ENCODE measurements at regions not wholly inside any gene's neighbourhood (a gene's known extent, or its start where the extent isn't known, plus 50 kb on each side); places are given as distances from the start of the nearest gene placed in this dataset.
"Not testable (repeated sequence)": the region's sequence is repeated elsewhere in the genome, so short reads cannot be mapped to it uniquely, and the experiment has no call there.

DNA sequence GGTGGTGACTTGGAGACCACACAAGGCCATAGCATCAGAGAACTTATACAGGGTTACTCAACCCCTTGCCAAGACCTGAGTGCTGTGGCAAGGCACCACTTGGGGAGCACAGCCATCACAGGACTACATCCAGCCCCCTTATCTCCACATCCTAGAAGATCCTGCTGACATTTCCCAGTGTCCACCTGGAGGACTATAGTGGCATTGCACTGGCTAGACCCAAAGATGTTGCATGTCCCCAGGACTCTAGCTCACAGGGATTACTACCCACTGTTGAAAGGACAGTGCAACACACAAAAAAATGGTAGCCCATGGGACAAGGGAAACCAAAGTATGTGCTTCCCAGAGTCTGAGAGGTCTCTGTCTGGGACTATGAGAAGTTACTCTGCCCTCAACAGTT lies 411.1 kb upstream of the NUDT12 start:
- BruUV-seq (replicated peaks): no TSS peak
- Histone ChIP-seq H3K9me1 (replicated peaks; ENCODE audit: control insufficient read depth, extremely low read depth, insufficient read depth, low read length) (no peaks in the 10 kb centered on the region), H3K4me1 (ENCODE audit: control insufficient read depth, extremely low read depth, insufficient read depth, low read length) (no peaks in the 10 kb centered on the region), H3K9me3 (replicated peaks; ENCODE audit: control insufficient read depth, insufficient read depth, low read length) (no peaks in the 10 kb centered on the region), H4K20me1 (replicated peaks; ENCODE audit: control insufficient read depth, extremely low read depth, insufficient read depth, low read length) (no peaks in the 10 kb centered on the region), H2AFZ (ENCODE audit: low read depth, low read length) (no peak overlapping the region), H3K27me3 (ENCODE audit: control insufficient read depth in 2 of 2, insufficient read depth in 2 of 2, low read length in 2 of 2) (no peaks in the 10 kb centered on the region), H3K9ac (replicated peaks; ENCODE audit: extremely low read depth, insufficient read depth, low read length) (no peak overlapping the region), H3K4me3 (replicated peaks in 1 of 3; ENCODE audit: insufficient read depth in 1 of 3, low read depth in 1 of 3, low read length in 3 of 3) (no peak overlapping the region), H3K79me2 (ENCODE audit: control insufficient read depth, insufficient read depth, low read length) (no peaks in the 10 kb centered on the region), H3K27ac (ENCODE audit: insufficient read depth, low read depth, low read length) (no peak overlapping the region), H3K4me2 (ENCODE audit: insufficient read depth, low read length) (no peak overlapping the region), H3K36me3 (ENCODE audit: control insufficient read depth in 2 of 2, extremely low read depth in 1 of 2, insufficient read depth in 2 of 2, low read length in 2 of 2) (no peaks in the 10 kb centered on the region)
- FAIRE-seq (no peak), DNase-seq (ENCODE audit: low read depth, low spot score) (no peak)
- dilution Hi-C loops (cut with MboI; ENCODE audit: extremely low pct_ligation_motif_present, low sequenced_read_pairs): no loop called here
- ChIA-PET POLR2A (no interaction called here), CTCF (no interaction called here)
- TF ChIP-seq POLR2A (IDR thresholded peaks at IDR 0.05; ENCODE audit: low read depth, low read length): no peak
- no peak for TF ChIP-seq MYC (IDR thresholded peaks at IDR 0.05; ENCODE audit: low read depth, low read length)
- no peak for TF ChIP-seq FOS (IDR thresholded peaks at IDR 0.05; ENCODE audit: borderline replicate concordance, insufficient read depth, low read length)
- TF ChIP-seq, protein P1, sequence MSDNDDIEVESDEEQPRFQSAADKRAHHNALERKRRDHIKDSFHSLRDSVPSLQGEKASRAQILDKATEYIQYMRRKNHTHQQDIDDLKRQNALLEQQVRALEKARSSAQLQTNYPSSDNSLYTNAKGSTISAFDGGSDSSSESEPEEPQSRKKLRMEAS (IDR thresholded peaks at IDR 0.05; ENCODE audit: insufficient read depth, insufficient read length): no peak
- TF ChIP-seq POLR2AphosphoS5 (IDR thresholded peaks at IDR 0.05; ENCODE audit: insufficient read depth, low read depth, low read length): no peak
- no peak for TF ChIP-seq EZH2 (IDR thresholded peaks at IDR 0.05; ENCODE audit: borderline replicate concordance, low read depth, low read length, severe bottlenecking)
- TF ChIP-seq, protein P2, sequence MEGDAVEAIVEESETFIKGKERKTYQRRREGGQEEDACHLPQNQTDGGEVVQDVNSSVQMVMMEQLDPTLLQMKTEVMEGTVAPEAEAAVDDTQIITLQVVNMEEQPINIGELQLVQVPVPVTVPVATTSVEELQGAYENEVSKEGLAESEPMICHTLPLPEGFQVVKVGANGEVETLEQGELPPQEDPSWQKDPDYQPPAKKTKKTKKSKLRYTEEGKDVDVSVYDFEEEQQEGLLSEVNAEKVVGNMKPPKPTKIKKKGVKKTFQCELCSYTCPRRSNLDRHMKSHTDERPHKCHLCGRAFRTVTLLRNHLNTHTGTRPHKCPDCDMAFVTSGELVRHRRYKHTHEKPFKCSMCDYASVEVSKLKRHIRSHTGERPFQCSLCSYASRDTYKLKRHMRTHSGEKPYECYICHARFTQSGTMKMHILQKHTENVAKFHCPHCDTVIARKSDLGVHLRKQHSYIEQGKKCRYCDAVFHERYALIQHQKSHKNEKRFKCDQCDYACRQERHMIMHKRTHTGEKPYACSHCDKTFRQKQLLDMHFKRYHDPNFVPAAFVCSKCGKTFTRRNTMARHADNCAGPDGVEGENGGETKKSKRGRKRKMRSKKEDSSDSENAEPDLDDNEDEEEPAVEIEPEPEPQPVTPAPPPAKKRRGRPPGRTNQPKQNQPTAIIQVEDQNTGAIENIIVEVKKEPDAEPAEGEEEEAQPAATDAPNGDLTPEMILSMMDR (IDR thresholded peaks at IDR 0.05; ENCODE audit: extremely low read depth in 1 of 2, insufficient read depth in 1 of 2, low read depth in 1 of 2, low read length in 2 of 2): no peak
- no peak for TF ChIP-seq GATA2 (IDR thresholded peaks at IDR 0.05; ENCODE audit: insufficient read depth, insufficient read length, low read depth, low read length)
- intact Hi-C loops (cut with micrococcal nuclease): no loop called here

DNA sequence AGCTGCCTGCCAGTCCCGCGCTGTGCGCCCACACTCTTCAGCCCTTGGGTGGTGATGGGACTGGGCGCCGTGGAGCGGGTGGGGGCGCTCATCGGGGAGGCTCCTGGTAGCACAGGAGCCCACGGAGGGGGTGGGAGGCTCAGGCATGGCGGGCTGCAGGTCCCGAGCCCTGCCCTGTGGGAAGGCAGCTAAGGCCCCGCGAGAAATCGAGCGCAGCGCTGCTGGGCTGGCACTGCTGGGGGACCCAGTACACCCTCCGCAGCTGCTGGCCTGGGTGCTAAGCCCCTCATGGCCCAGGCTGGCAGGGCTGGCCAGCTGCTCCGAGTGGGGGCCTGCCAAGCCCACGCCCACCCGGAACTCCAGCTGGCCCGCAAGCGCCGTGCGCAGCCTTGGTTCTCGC lies 403.7 kb upstream of the NUDT12 start:
- H3K79me2 ChIP-seq (ENCODE audit: control insufficient read depth, insufficient read depth, low read length); FAIRE-seq; H3K9me3 ChIP-seq (replicated peaks; ENCODE audit: control insufficient read depth, insufficient read depth, low read length); H4K20me1 ChIP-seq (replicated peaks; ENCODE audit: control insufficient read depth, extremely low read depth, insufficient read depth, low read length); H3K27me3 ChIP-seq (ENCODE audit: control insufficient read depth in 2 of 2, insufficient read depth in 2 of 2, low read length in 2 of 2); CTCF ChIA-PET; H3K9me1 ChIP-seq (replicated peaks; ENCODE audit: control insufficient read depth, extremely low read depth, insufficient read depth, low read length); H2AFZ ChIP-seq (ENCODE audit: low read depth, low read length); H3K27ac ChIP-seq (ENCODE audit: insufficient read depth, low read depth, low read length); BruUV-seq (replicated peaks); H3K36me3 ChIP-seq (ENCODE audit: control insufficient read depth in 2 of 2, extremely low read depth in 1 of 2, insufficient read depth in 2 of 2, low read length in 2 of 2); H3K4me1 ChIP-seq (ENCODE audit: control insufficient read depth, extremely low read depth, insufficient read depth, low read length); H3K9ac ChIP-seq (replicated peaks; ENCODE audit: extremely low read depth, insufficient read depth, low read length); POLR2A ChIA-PET; H3K4me3 ChIP-seq (replicated peaks in 1 of 3; ENCODE audit: insufficient read depth in 1 of 3, low read depth in 1 of 3, low read length in 3 of 3); H3K4me2 ChIP-seq (ENCODE audit: insufficient read depth, low read length); intact Hi-C loops (cut with micrococcal nuclease); dilution Hi-C loops (cut with MboI; ENCODE audit: extremely low pct_ligation_motif_present, low sequenced_read_pairs); DNase-seq (ENCODE audit: low read depth, low spot score): not testable (repeated sequence)

Measured in endothelial cell of umbilical vein (primary cell).